ENCODE measurements at regions not wholly inside any gene's neighbourhood (a gene's known extent, or its start where the extent isn't known, plus 50 kb on each side); places are given as distances from the start of the nearest gene placed in this dataset.

- H3K9ac ChIP-seq (ENCODE audit: extremely low read depth, insufficient read length, low read length) = no peak overlapping the region
- no peak overlapping the region for H3K4me2 ChIP-seq (ENCODE audit: insufficient read depth, insufficient read length, low read length)
- H3K56ac ChIP-seq (ENCODE audit: insufficient read length, low read depth, low read length) = no peak overlapping the region
- no peak for TF ChIP-seq CTCF (conservative IDR thresholded peaks at IDR 0.05)
- no peak for DNase-seq
- no peak overlapping the region for H3K4me3 Mint-ChIP-seq
- H2BK120ac ChIP-seq (ENCODE audit: low read depth, low read length, poor library complexity, severe bottlenecking) = no peak overlapping the region
- H3K23me2 ChIP-seq (ENCODE audit: insufficient read length, low read depth, low read length, poor library complexity, severe bottlenecking) = no peaks in the 10 kb centered on the region
- H3K79me1 ChIP-seq (ENCODE audit: insufficient read depth, low read depth, low read length, poor library complexity, severe bottlenecking) = no peaks in the 10 kb centered on the region
- H3K27ac ChIP-seq (ENCODE audit: insufficient read length, low read depth, low read length) = no peak overlapping the region
- no peaks in the 10 kb centered on the region for H3K36me3 Mint-ChIP-seq (ENCODE audit: insufficient read depth in 1 of 3, low read depth in 3 of 3)
- no peak overlapping the region for H2BK15ac ChIP-seq (ENCODE audit: low read depth, low read length)
- H3K27me3 ChIP-seq (ENCODE audit: insufficient read depth, low read length) = no peaks in the 10 kb centered on the region
- H2AK5ac ChIP-seq (ENCODE audit: insufficient read length, low read length) = no peak overlapping the region
- no peak overlapping the region for H3K18ac ChIP-seq (ENCODE audit: insufficient read length, low read depth, low read length)
- no peak overlapping the region for H2BK12ac ChIP-seq (ENCODE audit: insufficient read length, low read depth, low read length)
- no peak overlapping the region for H4K5ac ChIP-seq (ENCODE audit: insufficient read length, low read depth, low read length)
- H3K9me3 ChIP-seq (ENCODE audit: control insufficient read depth, low read depth, low read length) = no peaks in the 10 kb centered on the region
- H3K14ac ChIP-seq (ENCODE audit: insufficient read depth, low read length) = no peak overlapping the region
- no peak overlapping the region for H2BK5ac ChIP-seq (ENCODE audit: insufficient read length, low read length)
- no peak overlapping the region for H3T11ph ChIP-seq (ENCODE audit: low read length)
- H3K79me2 ChIP-seq (ENCODE audit: insufficient read depth, low read length) = no peaks in the 10 kb centered on the region
- WGBS (ENCODE audit: extremely low coverage, insufficient read length, low lambda C conversion rate) = no CpG with 5 or more reads among the region's 3 CpGs
- H3K27ac Mint-ChIP-seq = no peak overlapping the region
- no peaks in the 10 kb centered on the region for H3K4me1 Mint-ChIP-seq
- H2AFZ ChIP-seq (ENCODE audit: low read length) = no peak overlapping the region
- H2BK20ac ChIP-seq (ENCODE audit: low read depth, low read length, poor library complexity, severe bottlenecking) = no peak overlapping the region
- H3K23ac ChIP-seq (ENCODE audit: insufficient read length, low read depth, low read length) = no peak overlapping the region
- H3K9me3 Mint-ChIP-seq = no peaks in the 10 kb centered on the region
- no peak overlapping the region for H4K8ac ChIP-seq (replicated peaks; ENCODE audit: insufficient read length, low read depth, low read length)
- no peak overlapping the region for H4K91ac ChIP-seq (ENCODE audit: insufficient read length, low read depth, low read length)
- no peaks in the 10 kb centered on the region for H3K4me1 ChIP-seq (ENCODE audit: insufficient read depth, low read length)
- H4K20me1 ChIP-seq (ENCODE audit: control insufficient read depth, insufficient read depth, insufficient read length) = no peaks in the 10 kb centered on the region
- H3K4ac ChIP-seq (ENCODE audit: low read depth, low read length) = no peak overlapping the region
- H3K27me3 Mint-ChIP-seq (ENCODE audit: low read depth) = no peaks in the 10 kb centered on the region
These were observed 381.5 kb upstream of the MPDZ start for GRCh38 chr9:13661014-13661413.
